ENCODE measurements at regions not wholly inside any gene's neighbourhood (a gene's known extent, or its start where the extent isn't known, plus 50 kb on each side); places are given as distances from the start of the nearest gene placed in this dataset.

DNA sequence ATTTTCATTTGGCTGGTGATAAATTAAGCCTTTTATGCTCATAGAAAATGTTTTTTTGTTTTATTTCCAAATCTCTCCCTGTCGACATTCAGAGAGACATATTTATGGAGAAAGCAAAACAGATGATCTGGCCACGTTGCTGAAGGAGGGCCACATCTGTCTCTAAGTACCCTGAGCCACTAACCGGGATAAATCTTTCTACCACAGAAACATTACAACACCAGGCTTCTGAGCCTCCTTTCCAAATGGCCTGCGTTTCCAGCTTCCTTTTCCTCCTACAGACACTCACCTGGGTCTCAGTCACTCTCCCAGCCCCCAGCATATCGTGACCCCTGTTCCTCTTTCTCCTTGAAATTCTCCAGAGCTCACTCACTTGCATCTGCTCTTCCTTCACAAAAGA is 161.0 kb downstream of the ARRDC4 start:
- TF ChIP-seq JUN (IDR thresholded peaks at IDR 0.05; ENCODE audit: borderline replicate concordance, insufficient read depth, insufficient read length, low read depth) (no peak), POLR2AphosphoS5 (IDR thresholded peaks at IDR 0.05; ENCODE audit: insufficient read depth, low read depth, low read length) (no peak), GATA2 (IDR thresholded peaks at IDR 0.05; ENCODE audit: insufficient read depth, insufficient read length, low read depth, low read length) (no peak), POLR2A (IDR thresholded peaks at IDR 0.05; ENCODE audit: low read depth, low read length) (no peak), MYC (IDR thresholded peaks at IDR 0.05; ENCODE audit: low read depth, low read length) (no peak), EZH2 (IDR thresholded peaks at IDR 0.05; ENCODE audit: borderline replicate concordance, low read depth, low read length, severe bottlenecking) (no peak), FOS (IDR thresholded peaks at IDR 0.05; ENCODE audit: borderline replicate concordance, insufficient read depth, low read length) (no peak)
- TF ChIP-seq, protein P1, sequence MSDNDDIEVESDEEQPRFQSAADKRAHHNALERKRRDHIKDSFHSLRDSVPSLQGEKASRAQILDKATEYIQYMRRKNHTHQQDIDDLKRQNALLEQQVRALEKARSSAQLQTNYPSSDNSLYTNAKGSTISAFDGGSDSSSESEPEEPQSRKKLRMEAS (IDR thresholded peaks at IDR 0.05; ENCODE audit: insufficient read depth, insufficient read length) = no peak
- TF ChIP-seq, protein P2, sequence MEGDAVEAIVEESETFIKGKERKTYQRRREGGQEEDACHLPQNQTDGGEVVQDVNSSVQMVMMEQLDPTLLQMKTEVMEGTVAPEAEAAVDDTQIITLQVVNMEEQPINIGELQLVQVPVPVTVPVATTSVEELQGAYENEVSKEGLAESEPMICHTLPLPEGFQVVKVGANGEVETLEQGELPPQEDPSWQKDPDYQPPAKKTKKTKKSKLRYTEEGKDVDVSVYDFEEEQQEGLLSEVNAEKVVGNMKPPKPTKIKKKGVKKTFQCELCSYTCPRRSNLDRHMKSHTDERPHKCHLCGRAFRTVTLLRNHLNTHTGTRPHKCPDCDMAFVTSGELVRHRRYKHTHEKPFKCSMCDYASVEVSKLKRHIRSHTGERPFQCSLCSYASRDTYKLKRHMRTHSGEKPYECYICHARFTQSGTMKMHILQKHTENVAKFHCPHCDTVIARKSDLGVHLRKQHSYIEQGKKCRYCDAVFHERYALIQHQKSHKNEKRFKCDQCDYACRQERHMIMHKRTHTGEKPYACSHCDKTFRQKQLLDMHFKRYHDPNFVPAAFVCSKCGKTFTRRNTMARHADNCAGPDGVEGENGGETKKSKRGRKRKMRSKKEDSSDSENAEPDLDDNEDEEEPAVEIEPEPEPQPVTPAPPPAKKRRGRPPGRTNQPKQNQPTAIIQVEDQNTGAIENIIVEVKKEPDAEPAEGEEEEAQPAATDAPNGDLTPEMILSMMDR (IDR thresholded peaks at IDR 0.05; ENCODE audit: extremely low read depth in 1 of 2, insufficient read depth in 1 of 2, low read depth in 1 of 2, low read length in 2 of 2) = no peak
- no peaks in the 10 kb centered on the region for H3K36me3 ChIP-seq (ENCODE audit: control insufficient read depth in 2 of 2, extremely low read depth in 1 of 2, insufficient read depth in 2 of 2, low read length in 2 of 2)

More for the DNA sequence above, 161.0 kb downstream of the ARRDC4 start:
- DNase-seq (ENCODE audit: low read depth, low spot score) (no peak), FAIRE-seq (no peak)
- no TSS peak for BruUV-seq (replicated peaks)
- Histone ChIP-seq H3K27me3 (ENCODE audit: control insufficient read depth in 2 of 2, insufficient read depth in 2 of 2, low read length in 2 of 2) (no peaks in the 10 kb centered on the region), H3K79me2 (ENCODE audit: control insufficient read depth, insufficient read depth, low read length) (no peaks in the 10 kb centered on the region), H3K27ac (ENCODE audit: insufficient read depth, low read depth, low read length) (no peak overlapping the region), H3K4me1 (ENCODE audit: control insufficient read depth, extremely low read depth, insufficient read depth, low read length) (no peaks in the 10 kb centered on the region), H3K9me3 (replicated peaks; ENCODE audit: control insufficient read depth, insufficient read depth, low read length) (peaks cover 9% of the 10 kb centered on the region), H3K9ac (replicated peaks; ENCODE audit: extremely low read depth, insufficient read depth, low read length) (no peak overlapping the region), H3K9me1 (replicated peaks; ENCODE audit: control insufficient read depth, extremely low read depth, insufficient read depth, low read length) (no peaks in the 10 kb centered on the region), H3K4me2 (ENCODE audit: insufficient read depth, low read length) (no peak overlapping the region), H4K20me1 (replicated peaks; ENCODE audit: control insufficient read depth, extremely low read depth, insufficient read depth, low read length) (no peaks in the 10 kb centered on the region), H3K4me3 (replicated peaks in 1 of 3; ENCODE audit: insufficient read depth in 1 of 3, low read depth in 1 of 3, low read length in 3 of 3) (no peak overlapping the region), H2AFZ (ENCODE audit: low read depth, low read length) (no peak overlapping the region)
- ChIA-PET POLR2A (no interaction called here), CTCF (no interaction called here)
- intact Hi-C loops (cut with micrococcal nuclease) (loop anchor here (10.0 kb wide), 1 partner anchor 57 kb away; no protein-coding TSS in a partner anchor), dilution Hi-C loops (cut with MboI; ENCODE audit: extremely low pct_ligation_motif_present, low sequenced_read_pairs) (no loop called here)
